ENCODE measurements at regions not wholly inside any gene's neighbourhood (a gene's known extent, or its start where the extent isn't known, plus 50 kb on each side); places are given as distances from the start of the nearest gene placed in this dataset.

DNA sequence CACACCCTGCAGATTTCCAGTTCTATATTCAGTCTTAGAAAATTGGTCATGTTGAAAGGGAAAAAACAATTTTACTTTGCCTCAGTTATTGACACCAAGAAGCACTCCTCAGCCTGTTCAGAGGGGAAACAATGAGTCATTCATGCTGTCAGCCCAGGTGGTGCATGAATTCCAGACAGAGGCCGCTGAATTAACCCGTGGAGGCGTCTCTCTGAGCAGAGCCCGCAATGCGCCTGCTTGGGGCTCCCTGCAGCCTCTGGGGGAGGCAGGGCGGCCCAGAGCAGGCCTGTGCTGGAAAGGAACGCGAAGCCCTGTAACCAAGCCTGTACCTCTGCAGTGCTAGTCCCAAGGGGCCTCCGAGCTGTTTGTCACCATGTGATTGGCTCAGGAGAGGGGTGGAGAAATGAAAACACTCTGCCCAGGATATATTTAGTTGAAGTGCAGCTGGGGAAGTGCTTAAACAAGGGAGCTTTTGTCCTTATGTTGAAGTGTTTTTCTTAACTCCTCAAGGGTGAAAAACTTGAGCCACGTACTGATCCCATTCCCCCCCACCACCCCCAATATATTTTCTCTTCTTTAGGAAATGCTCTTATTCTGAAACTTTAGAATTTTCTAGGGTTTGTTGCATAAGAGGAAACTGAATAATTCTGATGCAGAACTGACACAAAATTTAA lies 68.3 kb upstream of the CHD2 start (continued):
- no peak for TF ChIP-seq SIRT6 (IDR thresholded peaks at IDR 0.05; ENCODE audit: low read length)
- peak; percentile 84 for TF ChIP-seq TCF12 (IDR thresholded peaks at IDR 0.05; ENCODE audit: low read depth, low read length)
- peak; percentile 50; the same call in 1 of the 2 replicates for TF ChIP-seq CHD2 (IDR thresholded peaks at IDR 0.05; ENCODE audit: low read length)
- no peak for TF ChIP-seq YY1 (IDR thresholded peaks at IDR 0.05; ENCODE audit: low read depth, low read length)
- TF ChIP-seq RXRA (IDR thresholded peaks at IDR 0.05; ENCODE audit: insufficient read depth, low read depth, low read length): peak; percentile 47; the same call in 1 of the 2 replicates
- no peak for TF ChIP-seq PHF8 (conservative IDR thresholded peaks at IDR 0.05; ENCODE audit: low read depth, low read length)
- TF ChIP-seq KDM4A (IDR thresholded peaks at IDR 0.05; ENCODE audit: low read depth, low read length, severe bottlenecking): no peak
- TF ChIP-seq USF2 (IDR thresholded peaks at IDR 0.05; ENCODE audit: low read length): peak; percentile 26; the same call in 1 of the 2 replicates
- peak; percentile 84; the same call in 1 of the 2 replicates for TF ChIP-seq SP1 (IDR thresholded peaks at IDR 0.05; ENCODE audit: low read depth, low read length)
- peak; percentile 68; the same call in 1 of the 2 replicates for TF ChIP-seq POLR2AphosphoS5 (IDR thresholded peaks at IDR 0.05; ENCODE audit: low read depth, low read length)
- TF ChIP-seq, protein P1, sequence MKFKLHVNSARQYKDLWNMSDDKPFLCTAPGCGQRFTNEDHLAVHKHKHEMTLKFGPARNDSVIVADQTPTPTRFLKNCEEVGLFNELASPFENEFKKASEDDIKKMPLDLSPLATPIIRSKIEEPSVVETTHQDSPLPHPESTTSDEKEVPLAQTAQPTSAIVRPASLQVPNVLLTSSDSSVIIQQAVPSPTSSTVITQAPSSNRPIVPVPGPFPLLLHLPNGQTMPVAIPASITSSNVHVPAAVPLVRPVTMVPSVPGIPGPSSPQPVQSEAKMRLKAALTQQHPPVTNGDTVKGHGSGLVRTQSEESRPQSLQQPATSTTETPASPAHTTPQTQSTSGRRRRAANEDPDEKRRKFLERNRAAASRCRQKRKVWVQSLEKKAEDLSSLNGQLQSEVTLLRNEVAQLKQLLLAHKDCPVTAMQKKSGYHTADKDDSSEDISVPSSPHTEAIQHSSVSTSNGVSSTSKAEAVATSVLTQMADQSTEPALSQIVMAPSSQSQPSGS (IDR thresholded peaks at IDR 0.05; ENCODE audit: low read length): peak; percentile 91
- peak; percentile 23; the same call in 1 of the 2 replicates for TF ChIP-seq CHD1 (IDR thresholded peaks at IDR 0.05; ENCODE audit: low read depth, low read length)
- no peak for TF ChIP-seq MAFK (IDR thresholded peaks at IDR 0.05; ENCODE audit: low read depth, low read length)
- no peak for TF ChIP-seq ZNF274 (IDR thresholded peaks at IDR 0.05; ENCODE audit: borderline replicate concordance, extremely low read depth, low read length)
- TF ChIP-seq NRF1 (IDR thresholded peaks at IDR 0.05; ENCODE audit: low read depth, low read length): no peak; the same call in 1 of the 2 replicates
- peak; percentile 90 for TF ChIP-seq TBP (IDR thresholded peaks at IDR 0.05; ENCODE audit: low read depth, low read length)
- TF ChIP-seq RBBP5 (IDR thresholded peaks at IDR 0.05; ENCODE audit: borderline replicate concordance, low read depth, low read length): no peak; the same call in 1 of the 2 replicates
- no peak for TF ChIP-seq GTF2F1 (IDR thresholded peaks at IDR 0.05; ENCODE audit: borderline replicate concordance, low read depth, low read length)
- TF ChIP-seq ASH2L (IDR thresholded peaks at IDR 0.05; ENCODE audit: low read length): peak; percentile 79
- peak; percentile 44 to 87; a peak in 1 of 4 replicates for TF ChIP-seq HDAC2 (IDR thresholded peaks at IDR 0.05; ENCODE audit: borderline replicate concordance in 1 of 2, low read depth in 2 of 2, low read length in 2 of 2)
- TF ChIP-seq JUN (IDR thresholded peaks at IDR 0.05; ENCODE audit: low read depth, low read length): peak; percentile 99
- TF ChIP-seq SIX5 (IDR thresholded peaks at IDR 0.05; ENCODE audit: low read depth, low read length): no peak
- TF ChIP-seq JUND (IDR thresholded peaks at IDR 0.05; ENCODE audit: low read length): peak; percentile 100
